ENCODE measurements at regions not wholly inside any gene's neighbourhood (a gene's known extent, or its start where the extent isn't known, plus 50 kb on each side); places are given as distances from the start of the nearest gene placed in this dataset.

- no TSS peak for BruUV-seq (replicated peaks)
- Mint-ChIP-seq H3K9me3 (ENCODE audit: low read depth, unreplicated experiment) (no peaks in the 10 kb centered on the region), H3K27me3 (ENCODE audit: unreplicated experiment) (no peaks in the 10 kb centered on the region), H3K4me3 (ENCODE audit: low read depth, unreplicated experiment) (no peak overlapping the region), H3K27ac (ENCODE audit: unreplicated experiment) (no peak overlapping the region), H3K4me1 (ENCODE audit: low read depth, unreplicated experiment) (peaks cover 7% of the 10 kb centered on the region), H3K36me3 (ENCODE audit: insufficient read depth, unreplicated experiment) (no peaks in the 10 kb centered on the region)
- DNase-seq, result no peak
- no peak for TF ChIP-seq CTCF (IDR thresholded peaks at IDR 0.05; ENCODE audit: unreplicated experiment)
- intact Hi-C loops (cut with micrococcal nuclease; ENCODE audit: unreplicated experiment), result no loop called here
- CTCF ChIA-PET, result no interaction called here
These were observed 191.2 kb upstream of the RREB1 start for GRCh38 chr6:6916598-6916997.

DNA sequence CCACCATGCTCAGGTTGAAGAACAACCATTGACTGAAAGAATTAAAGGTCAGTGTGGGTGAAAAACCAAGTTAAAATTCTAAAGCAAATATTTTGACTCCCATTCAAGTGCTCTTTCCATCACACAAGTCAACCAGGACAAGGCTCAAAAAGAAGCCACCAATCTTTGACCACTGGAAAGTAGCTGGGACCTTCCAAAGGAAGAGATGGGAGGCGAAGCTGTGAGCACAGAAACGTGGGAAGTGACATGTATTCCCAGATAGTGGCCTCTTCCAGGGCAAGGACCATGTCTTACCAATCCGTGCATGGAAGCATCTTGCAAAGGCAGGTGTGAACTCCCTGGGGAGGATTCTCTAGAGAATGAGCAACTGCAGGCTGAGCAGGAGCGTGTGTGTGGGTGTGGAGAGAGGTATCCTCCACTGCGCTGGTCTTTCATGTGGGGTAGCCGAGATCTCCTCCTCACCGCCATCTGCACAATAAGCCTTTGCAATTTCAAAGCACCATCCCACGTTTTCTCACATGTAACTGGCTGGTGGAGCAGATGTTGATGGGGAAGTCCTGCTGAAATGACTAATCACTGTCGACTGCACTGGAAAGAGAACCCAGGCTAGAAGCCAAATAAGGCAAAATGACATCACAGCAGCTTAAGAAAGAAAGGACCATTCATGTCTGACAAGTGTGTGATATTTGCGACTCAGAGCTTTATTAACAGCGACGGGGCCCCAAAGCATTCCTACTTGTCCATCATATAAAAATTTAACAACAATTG, 189.4 kb upstream of the RREB1 start:
- Mint-ChIP-seq H3K4me3 (ENCODE audit: low read depth, unreplicated experiment) (no peak overlapping the region), H3K27me3 (ENCODE audit: unreplicated experiment) (no peaks in the 10 kb centered on the region), H3K9me3 (ENCODE audit: low read depth, unreplicated experiment) (no peaks in the 10 kb centered on the region), H3K4me1 (ENCODE audit: low read depth, unreplicated experiment) (peaks cover 7% of the 10 kb centered on the region), H3K27ac (ENCODE audit: unreplicated experiment) (no peak overlapping the region), H3K36me3 (ENCODE audit: insufficient read depth, unreplicated experiment) (no peaks in the 10 kb centered on the region)
- TF ChIP-seq CTCF (IDR thresholded peaks at IDR 0.05; ENCODE audit: unreplicated experiment), result no peak
- no TSS peak for BruUV-seq (replicated peaks)
- CTCF ChIA-PET, result no interaction called here
- intact Hi-C loops (cut with micrococcal nuclease; ENCODE audit: unreplicated experiment), result no loop called here
- DNase-seq, result no peak

GRCh38 chr6:6919173-6919572, 188.6 kb upstream of the RREB1 start:
- no peaks in the 10 kb centered on the region for H3K36me3 Mint-ChIP-seq (ENCODE audit: insufficient read depth, unreplicated experiment)
- CTCF ChIA-PET, result no interaction called here
- intact Hi-C loops (cut with micrococcal nuclease; ENCODE audit: unreplicated experiment), result no loop called here
- TF ChIP-seq CTCF (IDR thresholded peaks at IDR 0.05; ENCODE audit: unreplicated experiment), result no peak
- no peaks in the 10 kb centered on the region for H3K9me3 Mint-ChIP-seq (ENCODE audit: low read depth, unreplicated experiment)
- peaks cover 7% of the 10 kb centered on the region for H3K4me1 Mint-ChIP-seq (ENCODE audit: low read depth, unreplicated experiment)
- H3K4me3 Mint-ChIP-seq (ENCODE audit: low read depth, unreplicated experiment), result no peak overlapping the region
- BruUV-seq (replicated peaks), result no TSS peak
- no peaks in the 10 kb centered on the region for H3K27me3 Mint-ChIP-seq (ENCODE audit: unreplicated experiment)
- DNase-seq, result no peak
- no peak overlapping the region for H3K27ac Mint-ChIP-seq (ENCODE audit: unreplicated experiment)

DNA sequence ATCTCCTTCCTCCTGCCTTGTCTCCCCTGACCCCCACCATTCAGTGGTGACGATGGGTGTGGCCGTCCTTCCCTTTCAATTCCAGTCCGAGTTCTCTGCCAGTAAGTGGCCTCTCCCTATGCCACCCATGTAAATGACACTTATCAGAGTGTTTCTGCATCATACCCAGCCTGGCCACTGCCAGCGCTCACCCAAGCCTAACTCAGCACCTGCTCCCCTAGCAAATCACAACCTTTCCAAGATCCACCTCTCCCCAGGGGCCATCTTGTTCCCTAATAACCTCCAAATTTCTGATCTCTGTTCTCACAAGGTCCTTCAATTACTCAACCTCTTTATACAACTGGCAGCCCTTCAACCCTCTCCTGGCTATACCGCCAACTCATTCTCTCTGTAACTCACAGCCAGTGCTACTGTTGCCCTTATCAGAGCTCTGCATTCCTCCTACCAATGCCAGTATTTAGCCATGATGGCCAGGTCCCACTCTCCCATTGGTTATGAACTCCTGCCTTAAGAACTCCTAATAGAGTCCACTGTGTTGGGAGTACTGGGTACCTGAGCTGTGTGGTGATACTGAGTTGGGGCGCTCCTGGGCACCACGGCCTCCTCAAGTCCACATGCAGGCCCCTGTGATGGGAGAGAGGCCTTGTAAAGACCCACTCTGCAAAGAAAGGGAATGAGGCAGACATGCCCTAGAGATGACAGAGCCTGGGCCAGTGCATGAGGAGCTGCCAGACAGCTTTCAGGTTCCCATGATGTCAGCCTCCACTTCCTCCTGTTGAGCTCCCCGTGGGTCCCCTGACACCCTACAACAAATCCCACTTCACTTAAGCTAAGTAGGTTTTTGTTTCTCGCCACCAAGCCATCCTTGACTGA, 187.4 kb upstream of the RREB1 start:
- Mint-ChIP-seq H3K4me3 (ENCODE audit: low read depth, unreplicated experiment) (no peak overlapping the region), H3K27me3 (ENCODE audit: unreplicated experiment) (no peaks in the 10 kb centered on the region), H3K9me3 (ENCODE audit: low read depth, unreplicated experiment) (no peaks in the 10 kb centered on the region), H3K4me1 (ENCODE audit: low read depth, unreplicated experiment) (peaks cover 7% of the 10 kb centered on the region), H3K36me3 (ENCODE audit: insufficient read depth, unreplicated experiment) (no peaks in the 10 kb centered on the region), H3K27ac (ENCODE audit: unreplicated experiment) (no peak overlapping the region)
- CTCF ChIA-PET, result no interaction called here
- DNase-seq, result no peak
- no peak for TF ChIP-seq CTCF (IDR thresholded peaks at IDR 0.05; ENCODE audit: unreplicated experiment)
- no TSS peak for BruUV-seq (replicated peaks)
- intact Hi-C loops (cut with micrococcal nuclease; ENCODE audit: unreplicated experiment), result no loop called here

All from Calu3 (cell line).